ENCODE measurements at regions not wholly inside any gene's neighbourhood (a gene's known extent, or its start where the extent isn't known, plus 50 kb on each side); places are given as distances from the start of the nearest gene placed in this dataset.

GRCh38 chr3:99365396-99365795 is 273.0 kb upstream of the COL8A1 start:
- DNase-seq = no peak

- no peak for DNase-seq
Measured at GRCh38 chr3:99357131-99357530, 281.3 kb upstream of the COL8A1 start.

- DNase-seq = no peak
Measured at GRCh38 chr3:99356696-99357095, 281.7 kb upstream of the COL8A1 start.

- no peak for DNase-seq
Measured at GRCh38 chr3:99355465-99355864, 282.9 kb upstream of the COL8A1 start.

GRCh38 chr3:99352811-99353210 is 285.6 kb upstream of the COL8A1 start:
- no peak for DNase-seq

GRCh38 chr3:99351122-99351521 is 287.3 kb upstream of the COL8A1 start:
- no peak for DNase-seq

GRCh38 chr3:99348451-99348850 is 289.9 kb upstream of the COL8A1 start:
- DNase-seq = no peak

- no peak for DNase-seq
Measured at GRCh38 chr3:99344216-99344615, 294.2 kb upstream of the COL8A1 start.

GRCh38 chr3:99342383-99342782 is 296.0 kb upstream of the COL8A1 start:
- no peak for DNase-seq

GRCh38 chr3:99339222-99339621 is 299.2 kb upstream of the COL8A1 start:
- no peak for DNase-seq

GRCh38 chr3:99332718-99333117 is 305.7 kb upstream of the COL8A1 start:
- no peak for DNase-seq

- DNase-seq = no peak
Measured at GRCh38 chr3:99332276-99332675, 306.1 kb upstream of the COL8A1 start.

- DNase-seq = no peak
Measured at GRCh38 chr3:99330924-99331532, 307.4 kb upstream of the COL8A1 start.

- DNase-seq = no peak
Measured at GRCh38 chr3:99330281-99330680, 308.1 kb upstream of the COL8A1 start.

- no peak for DNase-seq
Measured at GRCh38 chr3:99325402-99325801, 313.0 kb upstream of the COL8A1 start.

GRCh38 chr3:99324636-99325203 is 313.7 kb upstream of the COL8A1 start:
- DNase-seq = no peak

GRCh38 chr3:99323940-99324339 is 314.5 kb upstream of the COL8A1 start:
- no peak for DNase-seq

GRCh38 chr3:99322551-99322950 is 315.8 kb upstream of the COL8A1 start:
- no peak for DNase-seq

- DNase-seq = no peak
Measured at GRCh38 chr3:99321261-99321660, 317.1 kb upstream of the COL8A1 start.

- DNase-seq = no peak
Measured at GRCh38 chr3:99319961-99320360, 318.4 kb upstream of the COL8A1 start.

- DNase-seq = no peak
Measured at GRCh38 chr3:99319450-99319849, 318.9 kb upstream of the COL8A1 start.

GRCh38 chr3:99317201-99317600 is 321.2 kb upstream of the COL8A1 start:
- no peak for DNase-seq

GRCh38 chr3:99315896-99316295 is 322.5 kb upstream of the COL8A1 start:
- DNase-seq = no peak

GRCh38 chr3:99313485-99313884 is 324.9 kb upstream of the COL8A1 start:
- DNase-seq = no peak

GRCh38 chr3:99298661-99299060 is 339.7 kb upstream of the COL8A1 start:
- no peak for DNase-seq

Measured in NCI-H2081 treated with DMSO at 0.1 percent for 48 hours (cell line).